22Rv1 (cell line): ENCODE measurements at regions not wholly inside any gene's neighbourhood (a gene's known extent, or its start where the extent isn't known, plus 50 kb on each side); places are given as distances from the start of the nearest gene placed in this dataset.

Source experiments
- ZFX ChIP-seq: fragments of 450-650 bp; IDR thresholded peaks from 2 replicates; pipeline ENCODE4 v1.6.1; 2017; ENCODE audit warnings: antibody characterized with exemption, borderline replicate concordance
- TF ChIP-seq, protein P1 (sequence below): fragments of 450-650 bp; IDR thresholded peaks from 2 replicates; pipeline ENCODE4 v1.5.1; 2017; ENCODE audit warnings: mild to moderate bottlenecking

DNA sequence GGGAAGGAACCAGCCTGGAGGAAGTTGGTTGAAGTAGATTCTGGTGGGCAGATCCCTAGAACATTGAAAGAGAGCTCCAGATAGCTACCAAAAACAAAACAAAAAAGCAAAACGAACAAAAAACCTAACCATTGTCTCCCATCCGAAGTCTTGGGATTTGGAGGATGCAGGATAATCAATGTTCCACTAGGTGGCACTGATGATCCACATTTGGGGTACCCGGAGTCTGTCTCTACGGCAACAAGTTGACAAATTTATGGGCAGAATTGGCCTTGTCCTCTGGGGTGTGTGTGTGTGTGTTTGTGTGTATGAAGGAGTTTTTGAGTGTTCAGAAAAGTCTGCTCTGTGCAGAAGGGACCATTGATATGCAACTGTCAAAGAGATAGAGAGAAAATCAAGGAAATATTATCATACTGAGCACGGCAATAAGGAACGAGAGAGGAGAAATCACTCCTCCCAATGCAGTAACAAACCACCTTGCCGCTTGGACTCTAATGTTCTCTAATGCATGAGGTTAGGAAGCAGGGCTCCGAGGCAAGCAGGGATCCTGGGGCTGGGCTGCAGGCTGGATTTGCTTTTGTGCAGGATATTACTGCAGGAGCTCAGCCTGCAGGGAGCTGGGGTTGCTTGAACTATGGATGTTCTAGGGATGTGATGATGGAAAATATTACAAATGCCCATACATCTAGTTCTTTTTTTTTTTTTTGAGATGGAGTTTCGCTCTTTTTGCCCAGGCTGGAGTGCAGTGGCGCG lies 59.8 kb upstream of the KLHL25 start:
- TF ChIP-seq, protein P1, sequence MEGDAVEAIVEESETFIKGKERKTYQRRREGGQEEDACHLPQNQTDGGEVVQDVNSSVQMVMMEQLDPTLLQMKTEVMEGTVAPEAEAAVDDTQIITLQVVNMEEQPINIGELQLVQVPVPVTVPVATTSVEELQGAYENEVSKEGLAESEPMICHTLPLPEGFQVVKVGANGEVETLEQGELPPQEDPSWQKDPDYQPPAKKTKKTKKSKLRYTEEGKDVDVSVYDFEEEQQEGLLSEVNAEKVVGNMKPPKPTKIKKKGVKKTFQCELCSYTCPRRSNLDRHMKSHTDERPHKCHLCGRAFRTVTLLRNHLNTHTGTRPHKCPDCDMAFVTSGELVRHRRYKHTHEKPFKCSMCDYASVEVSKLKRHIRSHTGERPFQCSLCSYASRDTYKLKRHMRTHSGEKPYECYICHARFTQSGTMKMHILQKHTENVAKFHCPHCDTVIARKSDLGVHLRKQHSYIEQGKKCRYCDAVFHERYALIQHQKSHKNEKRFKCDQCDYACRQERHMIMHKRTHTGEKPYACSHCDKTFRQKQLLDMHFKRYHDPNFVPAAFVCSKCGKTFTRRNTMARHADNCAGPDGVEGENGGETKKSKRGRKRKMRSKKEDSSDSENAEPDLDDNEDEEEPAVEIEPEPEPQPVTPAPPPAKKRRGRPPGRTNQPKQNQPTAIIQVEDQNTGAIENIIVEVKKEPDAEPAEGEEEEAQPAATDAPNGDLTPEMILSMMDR, result peak; percentile 84
- TF ChIP-seq ZFX, result no peak
